ENCODE measurements at regions not wholly inside any gene's neighbourhood (a gene's known extent, or its start where the extent isn't known, plus 50 kb on each side); places are given as distances from the start of the nearest gene placed in this dataset.

GRCh38 chr2:206881708-206882410, 57.5 kb upstream of the CPO start:
- TF ChIP-seq ZNF274 (IDR thresholded peaks at IDR 0.05; ENCODE audit: borderline replicate concordance, extremely low read depth, low read length) = no peak
- TF ChIP-seq CHD1 (IDR thresholded peaks at IDR 0.05; ENCODE audit: low read depth, low read length) = no peak
- no peak for TF ChIP-seq POLR2AphosphoS5 (IDR thresholded peaks at IDR 0.05; ENCODE audit: low read depth, low read length)
- no peak for TF ChIP-seq RFX5 (IDR thresholded peaks at IDR 0.05; ENCODE audit: borderline replicate concordance, low read depth, low read length)
- TF ChIP-seq SIX5 (IDR thresholded peaks at IDR 0.05; ENCODE audit: low read depth, low read length) = no peak
- TF ChIP-seq GABPA (IDR thresholded peaks at IDR 0.05; ENCODE audit: borderline replicate concordance, insufficient read depth, low read length) = no peak
- TF ChIP-seq, protein P1, sequence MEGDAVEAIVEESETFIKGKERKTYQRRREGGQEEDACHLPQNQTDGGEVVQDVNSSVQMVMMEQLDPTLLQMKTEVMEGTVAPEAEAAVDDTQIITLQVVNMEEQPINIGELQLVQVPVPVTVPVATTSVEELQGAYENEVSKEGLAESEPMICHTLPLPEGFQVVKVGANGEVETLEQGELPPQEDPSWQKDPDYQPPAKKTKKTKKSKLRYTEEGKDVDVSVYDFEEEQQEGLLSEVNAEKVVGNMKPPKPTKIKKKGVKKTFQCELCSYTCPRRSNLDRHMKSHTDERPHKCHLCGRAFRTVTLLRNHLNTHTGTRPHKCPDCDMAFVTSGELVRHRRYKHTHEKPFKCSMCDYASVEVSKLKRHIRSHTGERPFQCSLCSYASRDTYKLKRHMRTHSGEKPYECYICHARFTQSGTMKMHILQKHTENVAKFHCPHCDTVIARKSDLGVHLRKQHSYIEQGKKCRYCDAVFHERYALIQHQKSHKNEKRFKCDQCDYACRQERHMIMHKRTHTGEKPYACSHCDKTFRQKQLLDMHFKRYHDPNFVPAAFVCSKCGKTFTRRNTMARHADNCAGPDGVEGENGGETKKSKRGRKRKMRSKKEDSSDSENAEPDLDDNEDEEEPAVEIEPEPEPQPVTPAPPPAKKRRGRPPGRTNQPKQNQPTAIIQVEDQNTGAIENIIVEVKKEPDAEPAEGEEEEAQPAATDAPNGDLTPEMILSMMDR (IDR thresholded peaks at IDR 0.05; ENCODE audit: control extremely low read depth in 1 of 3, insufficient read depth in 1 of 3, low read depth in 1 of 3, low read length in 3 of 3) = no peak
- TF ChIP-seq EP300 (IDR thresholded peaks at IDR 0.05; ENCODE audit: borderline replicate concordance in 1 of 2, low read depth in 2 of 2, low read length in 2 of 2) = no peak
- no peak for TF ChIP-seq KDM1A (IDR thresholded peaks at IDR 0.05; ENCODE audit: borderline replicate concordance, low read length)
- no peak for TF ChIP-seq ASH2L (IDR thresholded peaks at IDR 0.05; ENCODE audit: low read length)
